H9 (cell line): ENCODE measurements at regions not wholly inside any gene's neighbourhood (a gene's known extent, or its start where the extent isn't known, plus 50 kb on each side); places are given as distances from the start of the nearest gene placed in this dataset.

Experiments
- DNase-seq: peaks from one replicate; pipeline ENCODE4 v3.0.0-alpha.2; 2017
- H2AFZ ChIP-seq: one replicate; pipeline ENCODE4 v1.6.1; 2013; ENCODE audit warnings: mild to moderate bottlenecking, low read length, control low read depth, moderate library complexity
- H2AK5ac ChIP-seq: 2 replicates; pipeline ENCODE4 v1.6.1; 2013; ENCODE audit warnings: low read length, control low read depth, mixed read lengths; ENCODE audit not compliant: insufficient read length
- H2BK120ac ChIP-seq: one replicate; pipeline ENCODE4 v1.6.1; 2013; ENCODE audit warnings: low read depth, mild to moderate bottlenecking, low read length, control low read depth, inconsistent platforms; ENCODE audit not compliant: poor library complexity, severe bottlenecking
- H2BK12ac ChIP-seq: 2 replicates; pipeline ENCODE4 v1.6.1; 2013; ENCODE audit warnings: low read length, control low read depth, mixed read lengths, low read depth; ENCODE audit not compliant: insufficient read length
- H2BK15ac ChIP-seq: 2 replicates; pipeline ENCODE4 v1.6.1; 2013; ENCODE audit warnings: low read depth, low read length, control low read depth
- H2BK20ac ChIP-seq: one replicate; pipeline ENCODE4 v1.6.1; 2013; ENCODE audit warnings: low read depth, mild to moderate bottlenecking, low read length, control low read depth, inconsistent platforms; ENCODE audit not compliant: poor library complexity, severe bottlenecking
- H2BK5ac ChIP-seq: 2 replicates; pipeline ENCODE4 v1.6.1; 2013; ENCODE audit warnings: low read length, control low read depth, mixed read lengths; ENCODE audit not compliant: insufficient read length
- H3K14ac ChIP-seq: 2 replicates; pipeline ENCODE4 v1.6.1; 2013; ENCODE audit warnings: low read length, control low read depth; ENCODE audit not compliant: insufficient read depth
- H3K18ac ChIP-seq: 2 replicates; pipeline ENCODE4 v1.6.1; 2013; ENCODE audit warnings: low read depth, mild to moderate bottlenecking, mixed read lengths, low read length, control low read depth; ENCODE audit not compliant: insufficient read length
- H3K23ac ChIP-seq: 2 replicates; pipeline ENCODE4 v1.6.1; 2013; ENCODE audit warnings: low read length, control low read depth, mixed read lengths, low read depth; ENCODE audit not compliant: insufficient read length
- H3K23me2 ChIP-seq: 2 replicates; pipeline ENCODE4 v1.6.1; 2013; ENCODE audit warnings: low read depth, mild to moderate bottlenecking, mixed read lengths, low read length, control low read depth; ENCODE audit not compliant: insufficient read length, poor library complexity, severe bottlenecking
- H3K27ac ChIP-seq: 2 replicates; pipeline ENCODE4 v1.5.1; 2013; ENCODE audit warnings: low read length, control low read depth, mixed read lengths, low read depth; ENCODE audit not compliant: insufficient read length
- H3K27me3 ChIP-seq: 2 replicates; pipeline ENCODE4 v1.6.1; 2013; ENCODE audit warnings: low read length, control low read depth, inconsistent platforms; ENCODE audit not compliant: insufficient read depth
- H3K4ac ChIP-seq: 2 replicates; pipeline ENCODE4 v1.6.1; 2013; ENCODE audit warnings: low read depth, mild to moderate bottlenecking, control low read depth, inconsistent platforms, low read length, moderate library complexity
- H3K4me1 ChIP-seq: 2 replicates; pipeline ENCODE4 v1.6.1; 2013; ENCODE audit warnings: low read length, control low read depth, inconsistent platforms; ENCODE audit not compliant: insufficient read depth
- H3K4me2 ChIP-seq: 2 replicates; pipeline ENCODE4 v1.6.1; 2013; ENCODE audit warnings: low read length, control low read depth, mixed read lengths; ENCODE audit not compliant: insufficient read length, insufficient read depth
- H3K56ac ChIP-seq: 2 replicates; pipeline ENCODE4 v1.6.1; 2013; ENCODE audit warnings: low read depth, mild to moderate bottlenecking, mixed read lengths, low read length, control low read depth; ENCODE audit not compliant: insufficient read length
- H3K79me1 ChIP-seq: 2 replicates; pipeline ENCODE4 v1.6.1; 2013; ENCODE audit warnings: low read depth, mild to moderate bottlenecking, moderate library complexity, low read length, control low read depth, inconsistent platforms; ENCODE audit not compliant: insufficient read depth, poor library complexity, severe bottlenecking
- H3K79me2 ChIP-seq: 2 replicates; pipeline ENCODE4 v1.6.1; 2013; ENCODE audit warnings: low read length, control low read depth, inconsistent platforms; ENCODE audit not compliant: insufficient read depth
- H3K9ac ChIP-seq: 2 replicates; pipeline ENCODE4 v1.6.1; 2013; ENCODE audit warnings: low read length, control low read depth, mixed read lengths; ENCODE audit not compliant: insufficient read length; ENCODE audit errors: extremely low read depth
- H3K9me3 ChIP-seq: one replicate; pipeline ENCODE4 v1.6.1; 2013; ENCODE audit warnings: low read depth, low read length, inconsistent platforms; ENCODE audit not compliant: control insufficient read depth
- H3T11ph ChIP-seq: one replicate; pipeline ENCODE4 v1.6.1; 2013; ENCODE audit warnings: mild to moderate bottlenecking, low read length, control low read depth, inconsistent platforms
- H4K20me1 ChIP-seq: one replicate; pipeline ENCODE4 v1.6.1; 2013; ENCODE audit not compliant: control insufficient read depth, insufficient read length, insufficient read depth
- H4K5ac ChIP-seq: 2 replicates; pipeline ENCODE4 v1.6.1; 2013; ENCODE audit warnings: low read depth, mild to moderate bottlenecking, mixed read lengths, low read length, control low read depth; ENCODE audit not compliant: insufficient read length
- H4K8ac ChIP-seq: replicated peaks from 2 replicates; pipeline ENCODE4 v1.6.1; 2013; ENCODE audit warnings: low read length, control low read depth, mixed read lengths, low read depth; ENCODE audit not compliant: insufficient read length
- H4K91ac ChIP-seq: 2 replicates; pipeline ENCODE4 v1.6.1; 2013; ENCODE audit warnings: low read depth, mild to moderate bottlenecking, moderate library complexity, mixed read lengths, low read length, control low read depth; ENCODE audit not compliant: insufficient read length
- H3K27ac Mint-ChIP-seq, 3 experiments: 2 replicates in 2 of 3; 3 replicates in 1 of 3; pipeline ENCODE4 v1.8.0; 2020 to 2021; ENCODE audit warnings: mixed read lengths in 3 of 3, mild to moderate bottlenecking in 1 of 3, moderate library complexity in 1 of 3
- H3K27me3 Mint-ChIP-seq: 2 replicates; pipeline ENCODE4 v1.8.0; 2021; ENCODE audit warnings: low read depth, mild to moderate bottlenecking, moderate library complexity, mixed read lengths
- H3K36me3 Mint-ChIP-seq, 3 experiments: 2 replicates in 2 of 3; 3 replicates in 1 of 3; pipeline ENCODE4 v1.8.0; 2020 to 2021; ENCODE audit warnings: low read depth in 3 of 3, mixed read lengths in 3 of 3; ENCODE audit not compliant: insufficient read depth in 1 of 3
- H3K4me1 Mint-ChIP-seq, 2 experiments: 2 replicates each; pipeline ENCODE4 v1.8.0; 2020; ENCODE audit warnings: mixed read lengths in 2 of 2
- H3K4me3 Mint-ChIP-seq, 2 experiments: 2 replicates in 1 of 2; 3 replicates in 1 of 2; pipeline ENCODE4 v1.8.0; 2020 to 2021; ENCODE audit warnings: mild to moderate bottlenecking in 2 of 2, mixed read lengths in 2 of 2, moderate library complexity in 1 of 2
- H3K9me3 Mint-ChIP-seq, 2 experiments: 2 replicates in 1 of 2; 3 replicates in 1 of 2; pipeline ENCODE4 v1.8.0; 2020; ENCODE audit warnings: mild to moderate bottlenecking in 2 of 2, mixed read lengths in 2 of 2, moderate library complexity in 1 of 2
- WGBS: extraction: QIAGEN DNeasy Blood & Tissue Kit; methylation state at CpG from one replicate; pipeline ENCODE4 v1.1.7; 2013; ENCODE audit warnings: missing lambda C conversion rate, low lambda C conversion rate, mixed read lengths; ENCODE audit not compliant: insufficient read length; ENCODE audit errors: extremely low coverage; 5-methylcytosine and 5-hydroxymethylcytosine counted together
- TF ChIP-seq, protein P1 (sequence below): fragments of 200-600 bp; sonication (generic); conservative IDR thresholded peaks from 3 replicates; pipeline ENCODE4 v1.8.0; 2021; ENCODE audit warnings: antibody characterized with exemption, mild to moderate bottlenecking

- H4K5ac ChIP-seq, result no peak overlapping the region
- no peak overlapping the region for H3K56ac ChIP-seq
- no peaks in the 10 kb centered on the region for H4K20me1 ChIP-seq
- H3K27ac Mint-ChIP-seq, result no peak overlapping the region
- no peak overlapping the region for H2AFZ ChIP-seq
- H3K23me2 ChIP-seq, result no peaks in the 10 kb centered on the region
- no peaks in the 10 kb centered on the region for H3K4me1 ChIP-seq
- no peak overlapping the region for H3K4ac ChIP-seq
- no peak overlapping the region for H3K23ac ChIP-seq
- no peaks in the 10 kb centered on the region for H3K79me2 ChIP-seq
- H2BK15ac ChIP-seq, result no peak overlapping the region
- H2BK12ac ChIP-seq, result no peak overlapping the region
- H2BK120ac ChIP-seq, result no peak overlapping the region
- no peaks in the 10 kb centered on the region for H3K9me3 ChIP-seq
- H4K91ac ChIP-seq, result no peak overlapping the region
- TF ChIP-seq, protein P1, sequence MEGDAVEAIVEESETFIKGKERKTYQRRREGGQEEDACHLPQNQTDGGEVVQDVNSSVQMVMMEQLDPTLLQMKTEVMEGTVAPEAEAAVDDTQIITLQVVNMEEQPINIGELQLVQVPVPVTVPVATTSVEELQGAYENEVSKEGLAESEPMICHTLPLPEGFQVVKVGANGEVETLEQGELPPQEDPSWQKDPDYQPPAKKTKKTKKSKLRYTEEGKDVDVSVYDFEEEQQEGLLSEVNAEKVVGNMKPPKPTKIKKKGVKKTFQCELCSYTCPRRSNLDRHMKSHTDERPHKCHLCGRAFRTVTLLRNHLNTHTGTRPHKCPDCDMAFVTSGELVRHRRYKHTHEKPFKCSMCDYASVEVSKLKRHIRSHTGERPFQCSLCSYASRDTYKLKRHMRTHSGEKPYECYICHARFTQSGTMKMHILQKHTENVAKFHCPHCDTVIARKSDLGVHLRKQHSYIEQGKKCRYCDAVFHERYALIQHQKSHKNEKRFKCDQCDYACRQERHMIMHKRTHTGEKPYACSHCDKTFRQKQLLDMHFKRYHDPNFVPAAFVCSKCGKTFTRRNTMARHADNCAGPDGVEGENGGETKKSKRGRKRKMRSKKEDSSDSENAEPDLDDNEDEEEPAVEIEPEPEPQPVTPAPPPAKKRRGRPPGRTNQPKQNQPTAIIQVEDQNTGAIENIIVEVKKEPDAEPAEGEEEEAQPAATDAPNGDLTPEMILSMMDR, result no peak
- no peaks in the 10 kb centered on the region; a peak in 2 of 4 replicates for H3K4me1 Mint-ChIP-seq
- H2BK20ac ChIP-seq, result no peak overlapping the region
- no peak overlapping the region for H3K27ac ChIP-seq
- no peaks in the 10 kb centered on the region for H3K27me3 ChIP-seq
- no peak overlapping the region for H3K14ac ChIP-seq
- H3K36me3 Mint-ChIP-seq, result no peaks in the 10 kb centered on the region
- H3K9me3 Mint-ChIP-seq, result no peaks in the 10 kb centered on the region
- peaks cover 3% of the 10 kb centered on the region; the same call in 1 of the 2 replicates for H3K27me3 Mint-ChIP-seq
- no peak overlapping the region for H3K4me3 Mint-ChIP-seq
- no CpG with 5 or more reads among the region's 2 CpGs for WGBS
- H2BK5ac ChIP-seq, result no peak overlapping the region
- H3T11ph ChIP-seq, result no peak overlapping the region
- no peak overlapping the region for H3K9ac ChIP-seq
- H4K8ac ChIP-seq, result no peak overlapping the region
- no peak overlapping the region for H2AK5ac ChIP-seq
- H3K4me2 ChIP-seq, result no peak overlapping the region
- no peaks in the 10 kb centered on the region for H3K79me1 ChIP-seq
- DNase-seq, result no peak
- H3K18ac ChIP-seq, result no peak overlapping the region
These were observed 229.0 kb upstream of the LRIG1 start for GRCh38 chr3:66729687-66730393.
